ENCODE measurements at regions not wholly inside any gene's neighbourhood (a gene's known extent, or its start where the extent isn't known, plus 50 kb on each side); places are given as distances from the start of the nearest gene placed in this dataset.
"Not testable (repeated sequence)": the region's sequence is repeated elsewhere in the genome, so short reads cannot be mapped to it uniquely, and the experiment has no call there.

- no peak for ATAC-seq (ENCODE audit: low read depth)
- no peaks in the 10 kb centered on the region for H3K4me1 Mint-ChIP-seq
- peaks cover 2% of the 10 kb centered on the region for H3K9me3 Mint-ChIP-seq
Observed at GRCh38 chr7:45414226-45414625, 159.9 kb upstream of the ADCY1 start.

GRCh38 chr7:45415265-45415664, 158.9 kb upstream of the ADCY1 start:
- Mint-ChIP-seq H3K4me3 (no peak overlapping the region), H3K27me3 (peaks cover 4% of the 10 kb centered on the region), H3K36me3 (no peaks in the 10 kb centered on the region), H3K9me3 (peaks cover 2% of the 10 kb centered on the region), H3K4me1 (no peaks in the 10 kb centered on the region), H3K27ac (no peak overlapping the region)
- DNase-seq (ENCODE audit: low spot score in 2 of 2): no peak
- ATAC-seq (ENCODE audit: low read depth): no peak

More at GRCh38 chr7:45414226-45414625, 159.9 kb upstream of the ADCY1 start:
- Mint-ChIP-seq H3K4me3 (no peak overlapping the region), H3K27ac (no peak overlapping the region), H3K27me3 (peaks cover 2% of the 10 kb centered on the region), H3K36me3 (no peaks in the 10 kb centered on the region)
- no peak for DNase-seq (ENCODE audit: low spot score in 2 of 2)

GRCh38 chr7:45416846-45417245, 157.3 kb upstream of the ADCY1 start:
- ATAC-seq (ENCODE audit: low read depth): no peak
- no peaks in the 10 kb centered on the region for H3K36me3 Mint-ChIP-seq
- peaks cover 6% of the 10 kb centered on the region for H3K27me3 Mint-ChIP-seq
- H3K27ac Mint-ChIP-seq: no peak overlapping the region
- H3K9me3 Mint-ChIP-seq: no peaks in the 10 kb centered on the region
- no peaks in the 10 kb centered on the region for H3K4me1 Mint-ChIP-seq
- no peak overlapping the region for H3K4me3 Mint-ChIP-seq
- DNase-seq (ENCODE audit: low spot score in 2 of 2): no peak

- Mint-ChIP-seq H3K36me3 (no peaks in the 10 kb centered on the region), H3K27me3 (peaks cover 6% of the 10 kb centered on the region), H3K4me1 (no peaks in the 10 kb centered on the region), H3K27ac (no peak overlapping the region), H3K9me3 (no peaks in the 10 kb centered on the region), H3K4me3 (no peak overlapping the region)
- DNase-seq (ENCODE audit: low spot score in 2 of 2): no peak
- ATAC-seq (ENCODE audit: low read depth): no peak
Observed at GRCh38 chr7:45417268-45417667, 156.9 kb upstream of the ADCY1 start.

- no peaks in the 10 kb centered on the region for H3K36me3 Mint-ChIP-seq
- no peaks in the 10 kb centered on the region for H3K4me1 Mint-ChIP-seq
- no peak for ATAC-seq (ENCODE audit: low read depth)
- no peak overlapping the region for H3K4me3 Mint-ChIP-seq
- DNase-seq (ENCODE audit: low spot score in 2 of 2): no peak
- no peaks in the 10 kb centered on the region for H3K9me3 Mint-ChIP-seq
- no peak overlapping the region for H3K27ac Mint-ChIP-seq
- peaks cover 8% of the 10 kb centered on the region for H3K27me3 Mint-ChIP-seq
Observed at GRCh38 chr7:45417735-45418134, 156.4 kb upstream of the ADCY1 start.

- no peaks in the 10 kb centered on the region for H3K4me1 Mint-ChIP-seq
- DNase-seq (ENCODE audit: low spot score in 2 of 2) (no peak), ATAC-seq (ENCODE audit: low read depth) (no peak)
- H3K9me3 Mint-ChIP-seq: no peaks in the 10 kb centered on the region
- H3K27ac Mint-ChIP-seq: no peak overlapping the region
- no peaks in the 10 kb centered on the region for H3K36me3 Mint-ChIP-seq
- peaks cover 7% of the 10 kb centered on the region for H3K27me3 Mint-ChIP-seq
- H3K4me3 Mint-ChIP-seq: no peak overlapping the region
Observed at GRCh38 chr7:45420843-45421495, 153.2 kb upstream of the ADCY1 start.

GRCh38 chr7:45421806-45422205, 152.4 kb upstream of the ADCY1 start:
- Mint-ChIP-seq H3K9me3 (no peaks in the 10 kb centered on the region), H3K27me3 (peaks cover 7% of the 10 kb centered on the region), H3K4me3 (no peak overlapping the region), H3K4me1 (no peaks in the 10 kb centered on the region), H3K27ac (no peak overlapping the region), H3K36me3 (no peaks in the 10 kb centered on the region)
- ATAC-seq (ENCODE audit: low read depth): no peak
- no peak for DNase-seq (ENCODE audit: low spot score in 2 of 2)

GRCh38 chr7:45430397-45430796, 143.8 kb upstream of the ADCY1 start:
- H3K27me3 Mint-ChIP-seq: peaks cover 12% of the 10 kb centered on the region
- no peaks in the 10 kb centered on the region for H3K9me3 Mint-ChIP-seq
- H3K4me3 Mint-ChIP-seq: no peak overlapping the region
- DNase-seq (ENCODE audit: low spot score in 2 of 2) (no peak), ATAC-seq (ENCODE audit: low read depth) (no peak)
- H3K36me3 Mint-ChIP-seq: no peaks in the 10 kb centered on the region
- H3K27ac Mint-ChIP-seq: no peak overlapping the region
- no peaks in the 10 kb centered on the region for H3K4me1 Mint-ChIP-seq

- no peak overlapping the region for H3K27ac Mint-ChIP-seq
- no peaks in the 10 kb centered on the region for H3K4me1 Mint-ChIP-seq
- DNase-seq (ENCODE audit: low spot score in 2 of 2) (no peak), ATAC-seq (ENCODE audit: low read depth) (no peak)
- peaks cover 3% of the 10 kb centered on the region for H3K9me3 Mint-ChIP-seq
- peaks cover 17% of the 10 kb centered on the region for H3K27me3 Mint-ChIP-seq
- H3K36me3 Mint-ChIP-seq: no peaks in the 10 kb centered on the region
- no peak overlapping the region for H3K4me3 Mint-ChIP-seq
Observed at GRCh38 chr7:45434167-45434784, 139.9 kb upstream of the ADCY1 start.

- H3K27ac Mint-ChIP-seq: no peak overlapping the region
- H3K4me1 Mint-ChIP-seq: no peaks in the 10 kb centered on the region
- ATAC-seq (ENCODE audit: low read depth) (no peak), DNase-seq (ENCODE audit: low spot score in 2 of 2) (no peak)
- peaks cover 17% of the 10 kb centered on the region for H3K27me3 Mint-ChIP-seq
- H3K4me3 Mint-ChIP-seq: no peak overlapping the region
- H3K36me3 Mint-ChIP-seq: no peaks in the 10 kb centered on the region
- H3K9me3 Mint-ChIP-seq: peaks cover 3% of the 10 kb centered on the region
Observed at GRCh38 chr7:45435131-45435530, 139.0 kb upstream of the ADCY1 start.

GRCh38 chr7:45435846-45436245, 138.3 kb upstream of the ADCY1 start:
- no peak for ATAC-seq (ENCODE audit: low read depth)
- peaks cover 17% of the 10 kb centered on the region for H3K27me3 Mint-ChIP-seq
- no peaks in the 10 kb centered on the region for H3K36me3 Mint-ChIP-seq
- no peak overlapping the region for H3K27ac Mint-ChIP-seq
- H3K9me3 Mint-ChIP-seq: peaks cover 3% of the 10 kb centered on the region
- no peak for DNase-seq (ENCODE audit: low spot score in 2 of 2)
- no peak overlapping the region for H3K4me3 Mint-ChIP-seq
- no peaks in the 10 kb centered on the region for H3K4me1 Mint-ChIP-seq

GRCh38 chr7:45440776-45441175, 133.4 kb upstream of the ADCY1 start:
- not testable (repeated sequence) for H3K27ac Mint-ChIP-seq; ATAC-seq (ENCODE audit: low read depth); H3K36me3 Mint-ChIP-seq; H3K4me1 Mint-ChIP-seq; H3K4me3 Mint-ChIP-seq; H3K9me3 Mint-ChIP-seq; H3K27me3 Mint-ChIP-seq; DNase-seq (ENCODE audit: low spot score in 2 of 2)

- Mint-ChIP-seq H3K27ac (no peak overlapping the region), H3K36me3 (no peaks in the 10 kb centered on the region), H3K27me3 (peaks cover 2% of the 10 kb centered on the region), H3K4me3 (no peak overlapping the region), H3K9me3 (no peaks in the 10 kb centered on the region), H3K4me1 (no peaks in the 10 kb centered on the region)
- ATAC-seq (ENCODE audit: low read depth): no peak
- no peak for DNase-seq (ENCODE audit: low spot score in 2 of 2)
Observed at GRCh38 chr7:45443263-45443662, 130.9 kb upstream of the ADCY1 start.

- peaks cover 1% of the 10 kb centered on the region for H3K27me3 Mint-ChIP-seq
- no peak for ATAC-seq (ENCODE audit: low read depth)
Observed at GRCh38 chr7:45446195-45446944, 127.8 kb upstream of the ADCY1 start.

More at GRCh38 chr7:45446195-45446944, 127.8 kb upstream of the ADCY1 start:
- no peak for DNase-seq (ENCODE audit: low spot score in 2 of 2)
- Mint-ChIP-seq H3K36me3 (no peaks in the 10 kb centered on the region), H3K9me3 (no peaks in the 10 kb centered on the region), H3K4me3 (no peak overlapping the region), H3K4me1 (no peaks in the 10 kb centered on the region), H3K27ac (no peak overlapping the region)
